OCI-LY3 (cell line): ENCODE measurements at regions not wholly inside any gene's neighbourhood (a gene's known extent, or its start where the extent isn't known, plus 50 kb on each side); places are given as distances from the start of the nearest gene placed in this dataset.

Source experiments
- H2AFZ ChIP-seq: fragments of 200-600, 300-600 bp; shearing (Covaris generic); 2 replicates; pipeline ENCODE4 v1.6.0; 2014; ENCODE audit warnings: antibody characterized with exemption, low read depth, low read length
- H3K27ac ChIP-seq: fragments of 200-600, 300-600 bp; sonication (generic); 2 replicates; pipeline ENCODE4 v1.5.1; 2014; ENCODE audit warnings: mild to moderate bottlenecking, low read length, moderate library complexity, mixed read lengths
- H3K27me3 ChIP-seq: fragments of 200-600, 300-600 bp; sonication (generic); 2 replicates; pipeline ENCODE4 v1.6.1; 2014; ENCODE audit warnings: low read depth, low read length, mixed read lengths
- H3K36me3 ChIP-seq: fragments of 200-600, 300-600 bp; sonication (generic); replicated peaks from 2 replicates; pipeline ENCODE3; 2014; ENCODE audit warnings: low read depth, low read length, mixed read lengths
- H3K4me1 ChIP-seq: fragments of 300-600, 200-600 bp; sonication (generic); 2 replicates; pipeline ENCODE4 v1.6.1; 2014; ENCODE audit warnings: low read length, mixed read lengths
- H3K4me2 ChIP-seq: fragments of 200-600, 300-600 bp; sonication (generic); 2 replicates; pipeline ENCODE4 v1.6.1; 2014; ENCODE audit warnings: low read length, mixed read lengths
- H3K4me3 ChIP-seq: fragments of 300-600, 200-600 bp; sonication (generic); 2 replicates; pipeline ENCODE4 v1.5.1; 2014; ENCODE audit warnings: antibody characterized with exemption, mild to moderate bottlenecking, low read length, moderate library complexity
- H3K79me2 ChIP-seq: fragments of 300-600, 200-600 bp; shearing (Covaris generic); 2 replicates; pipeline ENCODE4 v1.6.1; 2014; ENCODE audit warnings: mild to moderate bottlenecking, low read length, mixed read lengths
- H3K9ac ChIP-seq: fragments of 300-600, 200-600 bp; shearing (Covaris generic); 2 replicates; pipeline ENCODE4 v1.6.0; 2014; ENCODE audit warnings: mild to moderate bottlenecking, low read length, moderate library complexity
- H3K9me3 ChIP-seq: fragments of 200-600, 300-600 bp; shearing (Covaris generic); 2 replicates; pipeline ENCODE4 v1.6.1; 2014; ENCODE audit warnings: low read length, mixed read lengths; ENCODE audit not compliant: insufficient read depth
- H4K20me1 ChIP-seq: fragments of 200-600, 300-600 bp; sonication (generic); 2 replicates; pipeline ENCODE4 v1.6.1; 2016; ENCODE audit warnings: low read length, mixed read lengths; ENCODE audit not compliant: insufficient read depth
- EZH2phosphoT487 ChIP-seq: fragments of 200-600 bp; shearing (Covaris generic); IDR thresholded peaks from 2 replicates; pipeline ENCODE4 v1.6.1; 2018; ENCODE audit warnings: antibody characterized with exemption, mixed run types, low read depth
- TF ChIP-seq, protein P1 (sequence below): fragments of 200-600, 300-600 bp; sonication (generic); IDR thresholded peaks from 2 replicates; pipeline ENCODE4 v1.5.1; 2014; ENCODE audit warnings: antibody characterized with exemption, low read length, low read depth

DNA sequence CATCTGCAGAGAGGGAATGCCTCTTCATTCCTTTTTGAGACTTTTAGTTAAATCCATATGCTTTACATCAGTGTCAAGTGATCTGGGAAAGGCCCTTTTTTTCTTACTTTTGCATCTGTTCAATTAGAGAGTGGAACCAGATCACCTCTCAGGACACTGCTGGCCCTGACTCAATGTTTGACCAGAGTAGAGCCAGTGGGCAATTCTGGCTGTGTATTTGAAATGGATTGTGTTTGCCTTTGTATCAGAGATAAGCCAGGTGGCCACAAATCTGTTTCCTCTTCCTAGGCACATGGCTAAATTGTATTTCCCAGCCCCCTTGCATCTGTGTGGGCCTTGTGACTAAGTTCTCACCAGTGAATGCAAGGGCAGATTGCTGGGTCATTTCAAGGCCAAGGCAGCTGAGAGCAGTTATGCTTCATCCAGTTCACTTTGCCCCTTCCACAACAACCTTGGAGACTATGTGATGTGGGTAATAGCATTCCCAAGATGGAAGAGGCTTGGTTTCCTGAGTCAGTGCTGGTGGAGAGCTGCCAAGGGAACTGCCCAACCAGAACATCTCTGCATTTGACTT lies 75.6 kb upstream of the CACNA2D3 start:
- H3K27me3 ChIP-seq: peaks cover 35% of the 10 kb centered on the region
- H2AFZ ChIP-seq: no peak overlapping the region
- no peak overlapping the region for H3K4me2 ChIP-seq
- H3K27ac ChIP-seq: no peak overlapping the region
- TF ChIP-seq, protein P1, sequence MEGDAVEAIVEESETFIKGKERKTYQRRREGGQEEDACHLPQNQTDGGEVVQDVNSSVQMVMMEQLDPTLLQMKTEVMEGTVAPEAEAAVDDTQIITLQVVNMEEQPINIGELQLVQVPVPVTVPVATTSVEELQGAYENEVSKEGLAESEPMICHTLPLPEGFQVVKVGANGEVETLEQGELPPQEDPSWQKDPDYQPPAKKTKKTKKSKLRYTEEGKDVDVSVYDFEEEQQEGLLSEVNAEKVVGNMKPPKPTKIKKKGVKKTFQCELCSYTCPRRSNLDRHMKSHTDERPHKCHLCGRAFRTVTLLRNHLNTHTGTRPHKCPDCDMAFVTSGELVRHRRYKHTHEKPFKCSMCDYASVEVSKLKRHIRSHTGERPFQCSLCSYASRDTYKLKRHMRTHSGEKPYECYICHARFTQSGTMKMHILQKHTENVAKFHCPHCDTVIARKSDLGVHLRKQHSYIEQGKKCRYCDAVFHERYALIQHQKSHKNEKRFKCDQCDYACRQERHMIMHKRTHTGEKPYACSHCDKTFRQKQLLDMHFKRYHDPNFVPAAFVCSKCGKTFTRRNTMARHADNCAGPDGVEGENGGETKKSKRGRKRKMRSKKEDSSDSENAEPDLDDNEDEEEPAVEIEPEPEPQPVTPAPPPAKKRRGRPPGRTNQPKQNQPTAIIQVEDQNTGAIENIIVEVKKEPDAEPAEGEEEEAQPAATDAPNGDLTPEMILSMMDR: no peak
- TF ChIP-seq EZH2phosphoT487: no peak
- H3K4me3 ChIP-seq: no peak overlapping the region
- H3K4me1 ChIP-seq: no peaks in the 10 kb centered on the region
- no peaks in the 10 kb centered on the region for H4K20me1 ChIP-seq
- no peak overlapping the region for H3K9ac ChIP-seq
- no peaks in the 10 kb centered on the region for H3K79me2 ChIP-seq
- H3K9me3 ChIP-seq: no peaks in the 10 kb centered on the region
- no peaks in the 10 kb centered on the region for H3K36me3 ChIP-seq

DNA sequence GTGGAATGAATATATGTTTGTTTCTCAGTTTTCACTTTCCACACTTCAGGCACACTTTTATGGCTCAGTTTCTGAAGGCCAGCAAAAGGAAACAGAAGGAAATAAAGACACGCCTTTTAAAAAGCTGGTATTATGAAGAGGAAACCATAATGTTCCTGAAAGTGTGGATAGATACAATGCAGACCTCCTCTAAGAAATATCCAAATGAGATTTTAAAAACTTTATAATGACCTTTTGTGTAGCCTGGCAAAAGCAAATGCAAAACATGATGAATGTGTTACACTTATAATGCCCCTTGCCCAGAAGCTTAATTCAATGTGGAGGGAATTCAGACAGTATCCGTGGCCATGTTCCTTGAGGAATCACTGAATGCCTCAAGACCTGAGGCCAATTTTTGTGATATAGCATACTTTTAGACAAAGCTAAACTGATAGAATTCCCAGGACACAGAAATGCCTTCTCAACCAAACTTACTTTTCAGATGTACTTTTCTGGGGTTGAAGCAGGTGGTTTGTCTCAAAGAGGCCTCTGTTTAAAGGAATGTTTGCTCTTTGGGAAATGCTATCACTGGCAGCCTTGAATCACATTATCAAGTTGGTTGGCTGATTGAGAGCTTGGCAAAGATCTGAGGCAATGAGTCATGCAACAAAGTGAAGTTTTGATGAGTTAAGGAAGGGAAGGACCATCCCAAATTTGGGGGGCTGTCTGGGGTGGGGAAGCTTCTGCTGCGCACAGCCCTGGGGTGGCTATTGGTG lies 77.1 kb upstream of the CACNA2D3 start:
- Histone ChIP-seq H3K4me2 (no peak overlapping the region), H3K36me3 (no peaks in the 10 kb centered on the region), H3K9me3 (no peaks in the 10 kb centered on the region), H3K27ac (no peak overlapping the region), H3K27me3 (peaks cover 35% of the 10 kb centered on the region), H3K9ac (no peak overlapping the region), H3K4me3 (no peak overlapping the region), H2AFZ (no peak overlapping the region), H3K4me1 (no peaks in the 10 kb centered on the region), H4K20me1 (no peaks in the 10 kb centered on the region), H3K79me2 (no peaks in the 10 kb centered on the region)
- TF ChIP-seq, protein P1: no peak
- TF ChIP-seq EZH2phosphoT487: no peak

DNA sequence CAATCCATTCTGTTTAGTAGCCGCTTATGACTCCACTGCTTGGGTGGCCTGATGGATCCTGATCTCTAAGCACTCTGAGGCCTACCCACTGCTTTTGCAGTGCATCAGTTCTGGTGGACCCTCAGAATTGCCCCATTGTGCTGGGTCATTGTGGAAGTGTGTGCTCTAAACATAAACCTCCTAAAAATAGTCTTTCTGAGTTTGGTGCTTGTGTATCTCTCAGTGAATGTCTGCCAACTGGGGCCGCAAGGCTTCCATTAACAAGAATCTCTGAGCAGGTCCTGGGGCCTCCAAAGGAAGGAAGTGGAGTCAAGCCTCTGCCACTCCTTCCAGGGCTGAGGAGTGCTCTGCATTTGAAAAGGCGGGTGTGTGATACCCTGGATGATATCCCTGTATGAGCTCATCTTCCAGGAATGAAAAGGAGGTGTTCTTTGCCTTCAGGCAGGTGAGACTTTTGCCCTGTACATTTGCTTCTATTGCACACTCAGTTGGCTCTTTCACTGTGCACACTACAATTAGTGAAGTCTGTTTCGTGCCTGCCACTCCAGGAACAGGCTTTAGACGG lies 80.0 kb upstream of the CACNA2D3 start:
- Histone ChIP-seq H3K36me3 (no peaks in the 10 kb centered on the region), H3K9ac (no peak overlapping the region), H2AFZ (no peak overlapping the region), H3K27me3 (peaks cover 32% of the 10 kb centered on the region), H3K27ac (no peak overlapping the region), H3K4me2 (no peak overlapping the region), H3K4me3 (no peak overlapping the region), H3K79me2 (no peaks in the 10 kb centered on the region), H4K20me1 (no peaks in the 10 kb centered on the region), H3K9me3 (no peaks in the 10 kb centered on the region), H3K4me1 (no peaks in the 10 kb centered on the region)
- TF ChIP-seq, protein P1: no peak
- TF ChIP-seq EZH2phosphoT487: no peak

DNA sequence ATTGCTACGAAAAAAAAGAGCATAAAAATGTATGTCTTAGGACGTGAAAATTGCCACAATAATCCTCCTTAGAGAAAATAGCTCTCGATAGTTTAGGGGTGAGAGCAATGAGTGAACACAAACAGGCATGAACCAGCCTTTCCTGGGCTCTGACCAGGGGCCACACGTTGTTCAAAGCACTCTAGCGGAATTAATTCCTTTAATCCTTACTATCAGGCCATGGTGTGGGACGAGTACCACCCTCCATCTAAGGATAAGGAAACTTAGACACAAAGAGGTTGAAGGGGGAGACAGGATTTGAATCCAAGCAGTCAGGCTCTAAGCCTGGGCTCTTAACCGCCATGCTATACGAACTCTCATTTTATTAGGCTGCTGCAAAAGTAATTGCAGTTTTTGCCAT lies 81.9 kb upstream of the CACNA2D3 start:
- Histone ChIP-seq H3K36me3 (no peaks in the 10 kb centered on the region), H4K20me1 (no peaks in the 10 kb centered on the region), H2AFZ (no peak overlapping the region), H3K4me3 (no peak overlapping the region), H3K27me3 (peaks cover 19% of the 10 kb centered on the region), H3K9me3 (no peaks in the 10 kb centered on the region), H3K27ac (no peak overlapping the region), H3K4me1 (no peaks in the 10 kb centered on the region), H3K79me2 (no peaks in the 10 kb centered on the region), H3K4me2 (no peak overlapping the region), H3K9ac (no peak overlapping the region)
- TF ChIP-seq, protein P1: no peak
- no peak for TF ChIP-seq EZH2phosphoT487
